ENCODE measurements at regions not wholly inside any gene's neighbourhood (a gene's known extent, or its start where the extent isn't known, plus 50 kb on each side); places are given as distances from the start of the nearest gene placed in this dataset.

DNA sequence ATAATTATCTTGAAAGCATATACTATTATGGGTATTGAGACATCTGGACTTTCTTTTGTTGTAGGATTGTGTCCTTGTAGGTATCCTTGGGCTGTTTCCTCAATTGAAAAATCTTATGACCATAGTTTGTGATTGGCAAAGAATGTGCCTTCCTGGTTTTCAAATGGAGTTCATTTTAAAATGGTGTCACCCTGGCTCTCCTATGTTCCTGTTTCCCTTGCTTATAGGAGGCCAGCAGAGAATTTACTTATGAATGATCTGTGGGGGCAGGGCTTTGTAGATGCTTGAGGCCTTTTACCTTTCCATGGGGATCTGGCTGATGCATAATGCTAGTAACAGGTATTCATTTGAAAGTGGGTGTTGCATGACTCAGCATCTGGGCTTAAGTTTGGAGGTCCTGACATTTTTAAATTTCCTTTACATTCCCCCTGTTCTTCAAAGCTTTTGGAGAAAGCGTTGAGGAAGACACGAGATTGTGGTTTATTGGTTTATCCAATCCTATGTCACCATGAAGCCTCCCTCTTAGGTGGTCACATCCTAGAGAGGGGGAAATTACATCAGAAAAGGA is 135.0 kb upstream of the PROKR2 start:
- DNase-seq: no peak
- no peak overlapping the region for H3K4me2 ChIP-seq (ENCODE audit: unreplicated experiment)
- H3K4me3 ChIP-seq: no peak overlapping the region
- H3K79me2 ChIP-seq (ENCODE audit: insufficient read depth): no peaks in the 10 kb centered on the region
- no peaks in the 10 kb centered on the region for H3K9me3 ChIP-seq (ENCODE audit: low read depth)
- no peak overlapping the region for H3K27ac ChIP-seq
- TF ChIP-seq EZH2 (IDR thresholded peaks at IDR 0.05; ENCODE audit: insufficient read depth, poor library complexity, severe bottlenecking) (no peak), EZH2phosphoT487 (IDR thresholded peaks at IDR 0.05; ENCODE audit: insufficient read depth, low read depth) (no peak)
- no peaks in the 10 kb centered on the region for H3F3A ChIP-seq (ENCODE audit: insufficient read depth)
- H3K36me3 ChIP-seq (ENCODE audit: low read depth): no peaks in the 10 kb centered on the region
- H3K9me2 ChIP-seq (ENCODE audit: insufficient read depth): no peaks in the 10 kb centered on the region
- H4K20me1 ChIP-seq (ENCODE audit: insufficient read depth): no peaks in the 10 kb centered on the region
- no peaks in the 10 kb centered on the region for H3K4me1 ChIP-seq (ENCODE audit: insufficient read depth)
- WGBS, 2 experiments (ENCODE audit: low coverage in 1 of 2, low lambda C conversion rate in 2 of 2, missing lambda C conversion rate in 2 of 2): 80 to 86% methylated on average over 2 of the region's 2 CpGs
- no peak overlapping the region for H3K9ac ChIP-seq
- H2AFZ ChIP-seq: no peak overlapping the region
- peaks cover 7% of the 10 kb centered on the region; the same call in 1 of the 2 replicates for H3K27me3 ChIP-seq (replicated peaks; ENCODE audit: insufficient read depth)
- in situ Hi-C loops (cut with MboI): no loop called here

DNA sequence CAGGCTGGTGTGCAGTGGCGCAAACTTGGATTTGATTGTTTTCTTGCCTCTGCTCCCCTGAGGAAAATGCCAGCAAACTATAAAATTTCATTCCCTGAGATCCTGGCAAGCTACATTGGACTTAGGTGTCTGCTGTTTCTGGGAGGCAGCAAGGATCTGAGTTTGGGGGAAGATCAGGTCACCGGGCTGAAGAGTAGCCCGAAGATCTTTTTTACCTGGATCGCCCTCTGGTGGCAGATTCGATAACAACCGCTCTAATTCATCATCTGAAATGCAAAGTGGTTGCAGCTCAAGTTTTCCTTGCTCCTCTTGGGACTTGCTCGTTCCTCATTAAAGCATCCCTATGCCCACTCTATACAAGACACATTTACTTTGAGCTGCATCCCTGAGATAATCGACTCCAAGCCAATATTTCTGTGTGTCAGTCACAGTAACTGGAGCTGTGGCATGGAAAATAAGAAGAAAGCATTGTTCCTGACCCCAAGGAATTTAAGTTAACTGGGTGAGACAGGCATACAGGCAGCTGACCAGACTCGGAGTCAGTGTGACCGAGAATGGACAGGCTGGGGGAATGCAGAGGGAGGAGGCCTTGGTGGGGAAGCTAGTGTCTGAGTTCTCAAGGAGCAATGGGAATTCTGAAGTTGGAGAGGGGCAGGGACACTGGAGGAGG is 131.8 kb upstream of the PROKR2 start:
- H3K4me1 ChIP-seq (ENCODE audit: insufficient read depth): no peaks in the 10 kb centered on the region
- WGBS, 2 experiments (ENCODE audit: low coverage in 1 of 2, low lambda C conversion rate in 2 of 2, missing lambda C conversion rate in 2 of 2): 14% methylated on average over 10 of the region's 10 CpGs
- no peak overlapping the region for H3K4me3 ChIP-seq
- no peak overlapping the region for H2AFZ ChIP-seq
- in situ Hi-C loops (cut with MboI): loop anchor here (10.0 kb wide), 1 partner anchor 244 kb away; no protein-coding TSS in a partner anchor
- H3K9me2 ChIP-seq (ENCODE audit: insufficient read depth): no peaks in the 10 kb centered on the region
- no peaks in the 10 kb centered on the region for H3K79me2 ChIP-seq (ENCODE audit: insufficient read depth)
- no peak for TF ChIP-seq EZH2 (IDR thresholded peaks at IDR 0.05; ENCODE audit: insufficient read depth, poor library complexity, severe bottlenecking)
- no peak for TF ChIP-seq EZH2phosphoT487 (IDR thresholded peaks at IDR 0.05; ENCODE audit: insufficient read depth, low read depth)
- peaks cover 7% of the 10 kb centered on the region; the same call in 1 of the 2 replicates for H3K27me3 ChIP-seq (replicated peaks; ENCODE audit: insufficient read depth)
- H3K9ac ChIP-seq: no peak overlapping the region
- H3K27ac ChIP-seq: no peak overlapping the region
- H3F3A ChIP-seq (ENCODE audit: insufficient read depth): no peaks in the 10 kb centered on the region
- peak; percentile 52 for DNase-seq
- no peaks in the 10 kb centered on the region for H3K9me3 ChIP-seq (ENCODE audit: low read depth)
- H3K4me2 ChIP-seq (ENCODE audit: unreplicated experiment): no peak overlapping the region
- H4K20me1 ChIP-seq (ENCODE audit: insufficient read depth): no peaks in the 10 kb centered on the region
- H3K36me3 ChIP-seq (ENCODE audit: low read depth): no peaks in the 10 kb centered on the region

DNA sequence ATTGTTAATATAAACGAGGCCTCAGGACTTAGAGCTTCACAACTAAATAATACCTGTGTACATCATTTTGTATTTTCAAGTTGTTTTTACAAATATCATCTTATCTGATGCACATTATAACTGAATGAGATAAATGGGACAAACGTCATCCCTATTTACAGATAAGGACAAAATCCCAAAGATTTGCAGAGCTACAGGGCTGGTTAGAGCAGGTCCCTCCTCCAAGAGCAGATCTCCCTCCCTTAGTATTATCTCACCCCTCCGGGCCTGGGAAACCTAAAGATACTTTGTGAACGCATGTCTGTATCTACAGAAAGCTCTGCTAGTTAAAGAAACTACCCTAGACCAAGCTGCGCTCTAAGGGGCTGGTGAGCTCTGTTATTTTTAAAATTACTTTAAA is 130.4 kb upstream of the PROKR2 start:
- Histone ChIP-seq H3K9ac (no peak overlapping the region), H3K27me3 (replicated peaks; ENCODE audit: insufficient read depth) (peaks cover 12% of the 10 kb centered on the region), H3K79me2 (ENCODE audit: insufficient read depth) (no peaks in the 10 kb centered on the region), H2AFZ (no peak overlapping the region), H4K20me1 (ENCODE audit: insufficient read depth) (no peaks in the 10 kb centered on the region), H3F3A (ENCODE audit: insufficient read depth) (no peaks in the 10 kb centered on the region), H3K27ac (no peak overlapping the region), H3K9me2 (ENCODE audit: insufficient read depth) (no peaks in the 10 kb centered on the region), H3K4me1 (ENCODE audit: insufficient read depth) (no peaks in the 10 kb centered on the region), H3K4me2 (ENCODE audit: unreplicated experiment) (no peak overlapping the region), H3K4me3 (no peak overlapping the region), H3K9me3 (ENCODE audit: low read depth) (no peaks in the 10 kb centered on the region), H3K36me3 (ENCODE audit: low read depth) (no peaks in the 10 kb centered on the region)
- 34 to 40% methylated on average over 5 of the region's 5 CpGs for WGBS, 2 experiments (ENCODE audit: low coverage in 1 of 2, low lambda C conversion rate in 2 of 2, missing lambda C conversion rate in 2 of 2)
- TF ChIP-seq EZH2phosphoT487 (IDR thresholded peaks at IDR 0.05; ENCODE audit: insufficient read depth, low read depth) (no peak), EZH2 (IDR thresholded peaks at IDR 0.05; ENCODE audit: insufficient read depth, poor library complexity, severe bottlenecking) (no peak)
- no peak for DNase-seq
- in situ Hi-C loops (cut with MboI): loop anchor here (10.0 kb wide), 1 partner anchor 242 kb away; no protein-coding TSS in a partner anchor

DNA sequence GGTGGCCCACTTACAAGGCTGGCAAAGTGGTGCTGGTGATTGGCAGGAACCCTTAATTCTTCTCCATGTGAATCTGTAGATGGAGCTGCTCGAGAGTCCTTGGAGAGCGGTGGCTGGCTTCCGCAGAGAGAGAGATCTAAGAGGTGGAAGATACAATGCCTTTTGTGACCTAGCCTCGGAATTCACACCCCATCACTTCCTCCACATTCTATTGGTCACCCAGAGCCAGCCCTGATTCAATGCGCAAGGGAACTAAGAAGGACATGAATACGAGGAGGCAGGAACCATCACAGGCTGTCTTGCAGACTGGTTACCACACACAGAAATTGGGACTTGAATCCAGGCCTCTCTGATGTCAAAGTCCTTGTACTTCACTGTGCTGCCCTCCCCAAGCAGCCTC is 128.9 kb upstream of the PROKR2 start:
- H3K9me3 ChIP-seq (ENCODE audit: low read depth): no peaks in the 10 kb centered on the region
- H3K4me3 ChIP-seq: no peak overlapping the region
- WGBS, 2 experiments (ENCODE audit: low coverage in 1 of 2, low lambda C conversion rate in 2 of 2, missing lambda C conversion rate in 2 of 2): 56 to 57% methylated on average over 6 of the region's 6 CpGs
- no peaks in the 10 kb centered on the region for H3K79me2 ChIP-seq (ENCODE audit: insufficient read depth)
- TF ChIP-seq EZH2 (IDR thresholded peaks at IDR 0.05; ENCODE audit: insufficient read depth, poor library complexity, severe bottlenecking) (no peak), EZH2phosphoT487 (IDR thresholded peaks at IDR 0.05; ENCODE audit: insufficient read depth, low read depth) (no peak)
- H3K36me3 ChIP-seq (ENCODE audit: low read depth): no peaks in the 10 kb centered on the region
- no peak overlapping the region for H3K27ac ChIP-seq
- H3K9ac ChIP-seq: no peak overlapping the region
- DNase-seq: no peak
- no peaks in the 10 kb centered on the region for H3K9me2 ChIP-seq (ENCODE audit: insufficient read depth)
- H3K27me3 ChIP-seq (replicated peaks; ENCODE audit: insufficient read depth): peaks cover 21% of the 10 kb centered on the region
- no peaks in the 10 kb centered on the region for H4K20me1 ChIP-seq (ENCODE audit: insufficient read depth)
- no peaks in the 10 kb centered on the region for H3K4me1 ChIP-seq (ENCODE audit: insufficient read depth)
- no peak overlapping the region for H3K4me2 ChIP-seq (ENCODE audit: unreplicated experiment)
- no peaks in the 10 kb centered on the region for H3F3A ChIP-seq (ENCODE audit: insufficient read depth)
- in situ Hi-C loops (cut with MboI): loop anchor here (10.0 kb wide), 1 partner anchor 241 kb away; no protein-coding TSS in a partner anchor
- no peak overlapping the region for H2AFZ ChIP-seq
